ENCODE measurements at regions not wholly inside any gene's neighbourhood (a gene's known extent, or its start where the extent isn't known, plus 50 kb on each side); places are given as distances from the start of the nearest gene placed in this dataset.

- TF ChIP-seq, protein P1, sequence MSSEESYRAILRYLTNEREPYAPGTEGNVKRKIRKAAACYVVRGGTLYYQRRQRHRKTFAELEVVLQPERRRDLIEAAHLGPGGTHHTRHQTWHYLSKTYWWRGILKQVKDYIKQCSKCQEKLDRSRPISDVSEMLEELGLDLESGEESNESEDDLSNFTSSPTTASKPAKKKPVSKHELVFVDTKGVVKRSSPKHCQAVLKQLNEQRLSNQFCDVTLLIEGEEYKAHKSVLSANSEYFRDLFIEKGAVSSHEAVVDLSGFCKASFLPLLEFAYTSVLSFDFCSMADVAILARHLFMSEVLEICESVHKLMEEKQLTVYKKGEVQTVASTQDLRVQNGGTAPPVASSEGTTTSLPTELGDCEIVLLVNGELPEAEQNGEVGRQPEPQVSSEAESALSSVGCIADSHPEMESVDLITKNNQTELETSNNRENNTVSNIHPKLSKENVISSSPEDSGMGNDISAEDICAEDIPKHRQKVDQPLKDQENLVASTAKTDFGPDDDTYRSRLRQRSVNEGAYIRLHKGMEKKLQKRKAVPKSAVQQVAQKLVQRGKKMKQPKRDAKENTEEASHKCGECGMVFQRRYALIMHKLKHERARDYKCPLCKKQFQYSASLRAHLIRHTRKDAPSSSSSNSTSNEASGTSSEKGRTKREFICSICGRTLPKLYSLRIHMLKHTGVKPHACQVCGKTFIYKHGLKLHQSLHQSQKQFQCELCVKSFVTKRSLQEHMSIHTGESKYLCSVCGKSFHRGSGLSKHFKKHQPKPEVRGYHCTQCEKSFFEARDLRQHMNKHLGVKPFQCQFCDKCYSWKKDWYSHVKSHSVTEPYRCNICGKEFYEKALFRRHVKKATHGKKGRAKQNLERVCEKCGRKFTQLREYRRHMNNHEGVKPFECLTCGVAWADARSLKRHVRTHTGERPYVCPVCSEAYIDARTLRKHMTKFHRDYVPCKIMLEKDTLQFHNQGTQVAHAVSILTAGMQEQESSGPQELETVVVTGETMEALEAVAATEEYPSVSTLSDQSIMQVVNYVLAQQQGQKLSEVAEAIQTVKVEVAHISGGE (CRISPR knock-in tag; IDR thresholded peaks at IDR 0.05), result no peak
- no peak for TF ChIP-seq ZNF316 (IDR thresholded peaks at IDR 0.05)
- TF ChIP-seq RNF2 (IDR thresholded peaks at IDR 0.05), result no peak
- no peak for TF ChIP-seq ZNF253 (CRISPR knock-in tag; conservative IDR thresholded peaks at IDR 0.05)
Observed at GRCh38 chr6:130537447-130537846, 171.6 kb downstream of the TMEM200A start (continued).

GRCh38 chr6:130547723-130548122, 181.9 kb downstream of the TMEM200A start:
- intact Hi-C loops (cut with micrococcal nuclease), result no loop called here
- POLR2A ChIA-PET, result no interaction called here
- Histone ChIP-seq H3K36me3 (ENCODE audit: control insufficient read depth, insufficient read depth, low read length) (no peaks in the 10 kb centered on the region), H3K79me2 (ENCODE audit: control insufficient read depth, insufficient read depth, low read length) (no peaks in the 10 kb centered on the region), H4K20me1 (replicated peaks; ENCODE audit: control insufficient read depth, insufficient read depth, low read length) (no peaks in the 10 kb centered on the region), H2AFZ (ENCODE audit: low read depth, low read length) (no peak overlapping the region), H3K4me1 (replicated peaks in 1 of 2; ENCODE audit: control insufficient read depth in 2 of 2, insufficient read depth in 2 of 2, low read length in 2 of 2) (no peaks in the 10 kb centered on the region), H3K27ac (ENCODE audit: extremely low read depth, low read depth, low read length) (no peak overlapping the region), H3K27me3 (ENCODE audit: control insufficient read depth in 2 of 2, insufficient read depth in 2 of 2, low read length in 2 of 2) (no peaks in the 10 kb centered on the region), H3K4me3 (no peak overlapping the region), H3K9me1 (ENCODE audit: control insufficient read depth, insufficient read depth, low read length) (no peaks in the 10 kb centered on the region), H3K9me3 (replicated peaks; ENCODE audit: control insufficient read depth, insufficient read depth, low read depth, low read length) (no peaks in the 10 kb centered on the region), H3K9ac (ENCODE audit: insufficient read depth in 1 of 2, low read depth in 2 of 2, low read length in 2 of 2) (no peak overlapping the region), H3K4me2 (ENCODE audit: insufficient read depth, low read length) (no peak overlapping the region)
- BruUV-seq (replicated peaks), result no TSS peak
- ATAC-seq, result no peak
- in situ Hi-C loops (cut with MboI), result no loop called here
- CTCF ChIA-PET (ENCODE audit: low intra/inter-chr PET ratio), result no interaction called here
- whole genome bisulfite sequencing (ENCODE audit: insufficient coverage, low coverage, missing lambda C conversion rate), result 0% methylated on average over 3 of the region's 3 CpGs
- DNase-seq (ENCODE audit: extremely low read depth in 1 of 4, low spot score in 3 of 4), result no peak
- no peak for FAIRE-seq
- no peak for TF ChIP-seq DNMT1 (IDR thresholded peaks at IDR 0.05)
- TF ChIP-seq ZNF395 (CRISPR knock-in tag; IDR thresholded peaks at IDR 0.05), result no peak
- TF ChIP-seq KDM2B (CRISPR knock-in tag; IDR thresholded peaks at IDR 0.05), result no peak
- TF ChIP-seq ZNF133 (CRISPR knock-in tag; IDR thresholded peaks at IDR 0.05), result no peak
